Endodermal cell (in vitro differentiated cells): ENCODE measurements at regions not wholly inside any gene's neighbourhood (a gene's known extent, or its start where the extent isn't known, plus 50 kb on each side); places are given as distances from the start of the nearest gene placed in this dataset.

ENCODE experiments used
- DNase-seq: peaks from one replicate; pipeline ENCODE4 v3.0.0-alpha.2; 2017
- H3K27ac ChIP-seq: 2 replicates; pipeline ENCODE4 v1.5.1; 2013; ENCODE audit warnings: mild to moderate bottlenecking, low read depth, low read length, moderate library complexity
- H3K27me3 ChIP-seq: 2 replicates; pipeline ENCODE4 v1.6.1; 2013; ENCODE audit warnings: mild to moderate bottlenecking, low read length, moderate library complexity; ENCODE audit not compliant: insufficient read depth, control insufficient read depth, poor library complexity, severe bottlenecking
- H3K36me3 ChIP-seq: 2 replicates; pipeline ENCODE4 v1.7.0; 2013; ENCODE audit warnings: mild to moderate bottlenecking, low read length, moderate library complexity; ENCODE audit not compliant: control insufficient read depth, insufficient read depth
- H3K4me1 ChIP-seq: one replicate; pipeline ENCODE4 v1.7.0; 2013; ENCODE audit warnings: low read length; ENCODE audit not compliant: control insufficient read depth, insufficient read depth
- H3K4me3 ChIP-seq: 2 replicates; pipeline ENCODE4 v1.5.1; 2013; ENCODE audit warnings: mild to moderate bottlenecking, low read length, moderate library complexity
- H3K9ac ChIP-seq: 2 replicates; pipeline ENCODE4 v1.6.1; 2013; ENCODE audit warnings: mild to moderate bottlenecking, low read length, moderate library complexity; ENCODE audit not compliant: poor library complexity, severe bottlenecking; ENCODE audit errors: extremely low read depth
- H3K9me3 ChIP-seq: 2 replicates; pipeline ENCODE4 v1.6.1; 2013; ENCODE audit warnings: mild to moderate bottlenecking, low read length, moderate library complexity; ENCODE audit not compliant: control insufficient read depth
- H3K27ac Mint-ChIP-seq: 2 replicates; pipeline ENCODE4 v1.8.0; 2020; ENCODE audit warnings: mixed read lengths
- H3K27me3 Mint-ChIP-seq: 2 replicates; pipeline ENCODE4 v1.8.0; 2021; ENCODE audit warnings: mild to moderate bottlenecking, mixed read lengths; ENCODE audit not compliant: insufficient read depth
- H3K36me3 Mint-ChIP-seq: 2 replicates; pipeline ENCODE4 v1.8.0; 2020; ENCODE audit warnings: low read depth, mixed read lengths
- H3K4me1 Mint-ChIP-seq: 2 replicates; pipeline ENCODE4 v1.8.0; 2020; ENCODE audit warnings: mixed read lengths
- H3K4me3 Mint-ChIP-seq: 2 replicates; pipeline ENCODE4 v1.8.0; 2020; ENCODE audit warnings: mild to moderate bottlenecking, moderate library complexity, mixed read lengths
- H3K9me3 Mint-ChIP-seq: 2 replicates; pipeline ENCODE4 v1.8.0; 2020; ENCODE audit warnings: mild to moderate bottlenecking, mixed read lengths
- WGBS, 2 experiments: methylation state at CpG; one replicate each; pipeline versions ENCODE4 v1.1.5 to v1.1.7; 2013; ENCODE audit warnings: missing lambda C conversion rate in 2 of 2, mixed read lengths in 1 of 2; ENCODE audit not compliant: insufficient coverage in 1 of 2, insufficient read length in 1 of 2; 5-methylcytosine and 5-hydroxymethylcytosine counted together
- TF ChIP-seq, protein P1 (sequence below): fragments of 200-600 bp; sonication (generic); conservative IDR thresholded peaks from 2 replicates; pipeline ENCODE4 v1.5.0; 2021; ENCODE audit warnings: antibody characterized with exemption, mild to moderate bottlenecking

DNA sequence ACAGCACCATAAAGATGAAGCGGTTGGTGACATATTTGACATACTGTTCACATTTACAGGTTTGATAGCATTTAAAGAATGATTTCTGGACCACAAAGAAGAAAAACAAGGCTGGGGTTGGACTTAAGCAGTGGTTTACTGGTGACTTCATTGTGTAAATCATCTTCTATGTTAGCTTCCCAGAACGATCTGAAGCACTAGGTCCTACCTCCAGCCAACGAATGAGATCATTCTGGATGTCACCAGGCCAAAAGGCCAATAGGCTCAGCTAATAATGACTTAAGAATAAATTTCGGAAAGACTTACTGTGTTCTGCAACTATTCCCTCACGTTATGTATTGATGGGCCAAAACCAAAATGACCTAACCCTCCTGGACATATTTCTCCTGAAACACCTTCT is 675.3 kb upstream of the CCNG1 start:
- H3K36me3 Mint-ChIP-seq = no peaks in the 10 kb centered on the region
- Histone ChIP-seq H3K27ac (no peak overlapping the region), H3K9me3 (no peaks in the 10 kb centered on the region), H3K27me3 (no peaks in the 10 kb centered on the region), H3K9ac (no peak overlapping the region), H3K4me3 (no peak overlapping the region), H3K4me1 (no peaks in the 10 kb centered on the region), H3K36me3 (no peaks in the 10 kb centered on the region)
- no peak overlapping the region for H3K27ac Mint-ChIP-seq
- TF ChIP-seq, protein P1, sequence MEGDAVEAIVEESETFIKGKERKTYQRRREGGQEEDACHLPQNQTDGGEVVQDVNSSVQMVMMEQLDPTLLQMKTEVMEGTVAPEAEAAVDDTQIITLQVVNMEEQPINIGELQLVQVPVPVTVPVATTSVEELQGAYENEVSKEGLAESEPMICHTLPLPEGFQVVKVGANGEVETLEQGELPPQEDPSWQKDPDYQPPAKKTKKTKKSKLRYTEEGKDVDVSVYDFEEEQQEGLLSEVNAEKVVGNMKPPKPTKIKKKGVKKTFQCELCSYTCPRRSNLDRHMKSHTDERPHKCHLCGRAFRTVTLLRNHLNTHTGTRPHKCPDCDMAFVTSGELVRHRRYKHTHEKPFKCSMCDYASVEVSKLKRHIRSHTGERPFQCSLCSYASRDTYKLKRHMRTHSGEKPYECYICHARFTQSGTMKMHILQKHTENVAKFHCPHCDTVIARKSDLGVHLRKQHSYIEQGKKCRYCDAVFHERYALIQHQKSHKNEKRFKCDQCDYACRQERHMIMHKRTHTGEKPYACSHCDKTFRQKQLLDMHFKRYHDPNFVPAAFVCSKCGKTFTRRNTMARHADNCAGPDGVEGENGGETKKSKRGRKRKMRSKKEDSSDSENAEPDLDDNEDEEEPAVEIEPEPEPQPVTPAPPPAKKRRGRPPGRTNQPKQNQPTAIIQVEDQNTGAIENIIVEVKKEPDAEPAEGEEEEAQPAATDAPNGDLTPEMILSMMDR = no peak
- DNase-seq = no peak
- 81 to 85% methylated on average over 5 of the region's 5 CpGs for WGBS, 2 experiments
- H3K9me3 Mint-ChIP-seq = no peaks in the 10 kb centered on the region
- H3K27me3 Mint-ChIP-seq = no peaks in the 10 kb centered on the region
- no peak overlapping the region for H3K4me3 Mint-ChIP-seq
- no peaks in the 10 kb centered on the region for H3K4me1 Mint-ChIP-seq

DNA sequence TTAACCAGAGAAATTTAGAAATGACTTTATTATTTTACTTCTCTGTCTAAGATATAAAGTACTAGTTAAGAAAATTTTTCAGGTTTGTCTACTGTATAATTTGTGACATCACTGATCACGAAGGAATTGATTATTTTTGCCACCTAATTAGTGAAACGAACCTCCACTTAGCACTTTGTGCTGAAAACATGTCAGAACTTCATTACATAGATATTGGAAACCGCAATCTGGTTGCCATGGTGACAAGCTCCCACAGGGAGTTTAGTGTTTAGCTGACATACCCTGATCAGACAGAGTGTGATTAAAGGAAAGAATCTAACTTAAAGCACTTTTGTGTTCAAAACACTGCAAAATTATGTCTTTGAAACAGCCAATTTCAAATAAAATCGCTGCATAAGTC is 668.4 kb upstream of the CCNG1 start:
- no peak for DNase-seq
- no peaks in the 10 kb centered on the region for H3K4me1 Mint-ChIP-seq

DNA sequence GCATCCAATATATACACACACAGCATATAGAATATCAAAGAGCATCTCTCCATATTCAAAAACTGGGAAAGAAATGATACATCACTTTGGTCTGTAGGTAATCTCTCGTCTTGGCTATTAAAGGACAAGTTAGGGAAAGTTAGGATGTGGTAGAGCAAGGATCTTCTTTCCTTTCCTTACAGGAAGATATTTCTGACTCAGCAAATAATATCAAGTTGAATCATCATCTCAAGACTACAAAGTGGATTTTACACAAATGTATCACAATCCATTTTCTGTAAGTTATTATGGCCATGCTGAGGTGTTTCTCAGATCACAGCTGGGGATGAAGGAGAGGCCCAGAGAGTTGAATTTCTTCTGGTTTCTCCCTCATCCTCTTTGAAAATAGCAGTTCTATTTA is 651.7 kb upstream of the CCNG1 start:
- Mint-ChIP-seq H3K4me3 (no peak overlapping the region), H3K36me3 (no peaks in the 10 kb centered on the region), H3K4me1 (peaks cover 4% of the 10 kb centered on the region), H3K27ac (no peak overlapping the region), H3K9me3 (peaks cover 4% of the 10 kb centered on the region), H3K27me3 (no peaks in the 10 kb centered on the region)
- Histone ChIP-seq H3K27ac (no peak overlapping the region), H3K27me3 (no peaks in the 10 kb centered on the region), H3K9ac (no peak overlapping the region), H3K4me1 (peaks cover 3% of the 10 kb centered on the region), H3K9me3 (no peaks in the 10 kb centered on the region), H3K4me3 (no peak overlapping the region), H3K36me3 (no peaks in the 10 kb centered on the region)
- WGBS, 2 experiments = 100% methylated on average over 1 of the region's 1 CpG; no CpG with 5 or more reads in 1 of the 2 experiments
- TF ChIP-seq, protein P1 = no peak
- DNase-seq = no peak

More for the DNA sequence above, 668.4 kb upstream of the CCNG1 start:
- Histone ChIP-seq H3K4me3 (no peak overlapping the region), H3K27me3 (no peaks in the 10 kb centered on the region), H3K4me1 (no peaks in the 10 kb centered on the region), H3K9ac (no peak overlapping the region), H3K9me3 (no peaks in the 10 kb centered on the region), H3K36me3 (no peaks in the 10 kb centered on the region), H3K27ac (no peak overlapping the region)
- H3K36me3 Mint-ChIP-seq = no peaks in the 10 kb centered on the region
- TF ChIP-seq, protein P1 = no peak
- H3K27ac Mint-ChIP-seq = no peak overlapping the region
- no peaks in the 10 kb centered on the region for H3K27me3 Mint-ChIP-seq
- no peaks in the 10 kb centered on the region for H3K9me3 Mint-ChIP-seq
- H3K4me3 Mint-ChIP-seq = no peak overlapping the region
- WGBS, 2 experiments = 79 to 100% methylated on average over 1 to 4 of the region's 4 CpGs
